ENCODE measurements at regions not wholly inside any gene's neighbourhood (a gene's known extent, or its start where the extent isn't known, plus 50 kb on each side); places are given as distances from the start of the nearest gene placed in this dataset.

DNA sequence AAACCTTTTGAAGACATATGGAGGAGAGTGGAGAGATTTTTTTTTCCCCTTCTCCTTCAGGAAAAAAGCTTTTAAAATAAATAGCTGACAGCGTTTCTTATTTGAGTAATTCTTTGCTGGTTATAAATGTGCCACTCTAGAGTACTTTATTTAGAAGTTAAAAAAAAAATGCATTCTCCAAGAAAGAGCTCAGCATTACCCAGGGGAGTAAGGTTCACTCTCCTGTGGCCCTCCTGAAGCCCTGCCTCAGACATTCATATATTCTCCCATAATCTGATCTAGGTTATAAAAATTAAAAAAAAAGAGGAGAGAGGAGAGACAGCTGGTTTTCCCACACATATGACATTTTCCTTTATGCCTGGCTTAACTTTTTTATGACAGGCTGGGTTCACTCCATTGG lies 545.2 kb upstream of the CADM1 start:
- TF ChIP-seq, protein P1, sequence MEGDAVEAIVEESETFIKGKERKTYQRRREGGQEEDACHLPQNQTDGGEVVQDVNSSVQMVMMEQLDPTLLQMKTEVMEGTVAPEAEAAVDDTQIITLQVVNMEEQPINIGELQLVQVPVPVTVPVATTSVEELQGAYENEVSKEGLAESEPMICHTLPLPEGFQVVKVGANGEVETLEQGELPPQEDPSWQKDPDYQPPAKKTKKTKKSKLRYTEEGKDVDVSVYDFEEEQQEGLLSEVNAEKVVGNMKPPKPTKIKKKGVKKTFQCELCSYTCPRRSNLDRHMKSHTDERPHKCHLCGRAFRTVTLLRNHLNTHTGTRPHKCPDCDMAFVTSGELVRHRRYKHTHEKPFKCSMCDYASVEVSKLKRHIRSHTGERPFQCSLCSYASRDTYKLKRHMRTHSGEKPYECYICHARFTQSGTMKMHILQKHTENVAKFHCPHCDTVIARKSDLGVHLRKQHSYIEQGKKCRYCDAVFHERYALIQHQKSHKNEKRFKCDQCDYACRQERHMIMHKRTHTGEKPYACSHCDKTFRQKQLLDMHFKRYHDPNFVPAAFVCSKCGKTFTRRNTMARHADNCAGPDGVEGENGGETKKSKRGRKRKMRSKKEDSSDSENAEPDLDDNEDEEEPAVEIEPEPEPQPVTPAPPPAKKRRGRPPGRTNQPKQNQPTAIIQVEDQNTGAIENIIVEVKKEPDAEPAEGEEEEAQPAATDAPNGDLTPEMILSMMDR (IDR thresholded peaks at IDR 0.05): no peak
- TF ChIP-seq POLR2A (IDR thresholded peaks at IDR 0.05): no peak
